ENCODE measurements at regions not wholly inside any gene's neighbourhood (a gene's known extent, or its start where the extent isn't known, plus 50 kb on each side); places are given as distances from the start of the nearest gene placed in this dataset.
"Not testable (repeated sequence)": the region's sequence is repeated elsewhere in the genome, so short reads cannot be mapped to it uniquely, and the experiment has no call there.

DNA sequence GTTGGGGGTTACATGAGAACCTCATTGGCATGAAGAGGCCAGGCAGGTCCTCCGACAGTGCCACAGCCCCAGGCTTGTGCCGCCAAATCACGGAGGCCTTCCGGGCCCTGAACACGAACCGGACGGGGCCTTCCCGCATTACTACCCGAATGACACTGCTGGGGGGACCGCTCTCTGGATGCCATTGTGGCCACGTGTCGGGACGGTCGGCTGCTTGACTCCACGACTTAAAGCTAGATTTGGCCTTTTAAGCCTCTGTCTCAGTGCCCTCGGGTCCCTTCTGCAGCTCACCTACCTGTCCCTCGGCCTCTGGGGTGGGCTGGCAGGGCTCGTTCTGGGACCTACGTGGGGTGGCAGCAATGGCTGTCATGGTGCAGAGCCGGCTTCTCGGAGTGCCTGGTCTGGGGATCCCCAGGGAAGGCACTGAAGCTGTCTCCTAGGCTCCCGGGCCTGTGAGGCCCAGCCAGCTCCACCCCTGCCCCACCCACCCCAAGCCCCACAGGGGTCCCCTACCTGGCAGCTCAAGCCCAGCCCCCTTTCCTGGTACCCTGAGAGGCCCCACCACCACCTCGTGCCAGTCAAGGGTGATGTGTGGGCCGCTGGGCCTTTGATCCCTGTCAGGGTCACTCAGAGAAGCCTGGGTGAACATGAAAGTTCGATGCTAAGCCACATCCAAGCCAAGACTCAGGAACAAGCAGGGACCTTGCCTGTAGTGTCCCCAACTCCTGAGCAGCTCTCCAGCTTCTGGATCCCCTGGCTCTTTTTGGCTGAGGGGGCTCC is 245.8 kb upstream of the SGCG start:
- intact Hi-C loops (cut with micrococcal nuclease): no loop called here
- ATAC-seq (no peak), DNase-seq (no peak)

- ATAC-seq (no peak), DNase-seq (no peak)
- intact Hi-C loops (cut with micrococcal nuclease): no loop called here
These were observed 244.6 kb upstream of the SGCG start for GRCh38 chr13:22936228-22936627.

- DNase-seq (no peak), ATAC-seq (no peak)
- intact Hi-C loops (cut with micrococcal nuclease): no loop called here
These were observed 243.5 kb upstream of the SGCG start for GRCh38 chr13:22937241-22937640.

DNA sequence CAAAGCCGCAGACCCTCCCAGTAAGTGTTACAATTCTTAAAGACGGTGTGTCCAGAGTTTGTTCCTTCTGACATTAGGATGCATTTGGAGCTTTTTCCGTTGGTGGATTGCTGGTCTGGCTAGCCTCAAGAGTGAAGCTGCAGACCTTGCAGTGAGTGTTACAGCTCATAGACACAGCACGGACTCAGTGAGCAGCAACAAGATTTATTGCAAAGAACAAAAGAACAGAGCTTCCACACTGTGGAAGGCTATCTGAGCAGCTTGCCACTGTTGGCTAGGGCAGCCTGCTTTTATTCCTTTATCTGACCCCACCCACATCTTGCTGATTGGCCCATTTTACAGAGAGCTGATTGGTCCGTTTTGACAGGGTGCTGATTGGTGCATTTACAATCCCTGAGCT is 242.8 kb upstream of the SGCG start:
- no peak for DNase-seq
- no peak for ATAC-seq
- intact Hi-C loops (cut with micrococcal nuclease): no loop called here

GRCh38 chr13:22938576-22938975 is 242.2 kb upstream of the SGCG start:
- DNase-seq (no peak), ATAC-seq (no peak)
- intact Hi-C loops (cut with micrococcal nuclease): no loop called here

DNA sequence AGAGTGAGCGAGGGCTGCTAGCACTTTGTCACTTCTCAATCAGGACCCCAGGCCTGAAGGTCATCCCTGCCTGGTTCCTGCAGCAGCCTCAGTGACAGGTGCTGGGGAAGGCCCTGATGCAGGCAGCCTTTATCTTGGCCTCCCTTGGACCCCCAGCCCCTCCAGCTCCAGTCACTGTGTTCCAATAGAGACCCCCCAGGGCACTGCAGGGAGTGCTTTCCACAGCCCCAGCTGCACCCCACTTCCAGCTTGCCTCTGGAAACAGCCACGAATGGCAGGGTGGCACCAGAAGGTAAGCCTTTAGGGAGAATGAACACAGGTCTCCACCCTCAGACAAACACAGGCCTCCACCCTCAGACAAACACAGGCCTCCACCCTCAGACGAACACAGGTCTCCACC is 241.6 kb upstream of the SGCG start:
- intact Hi-C loops (cut with micrococcal nuclease): no loop called here
- DNase-seq: no peak
- no peak for ATAC-seq

- ATAC-seq: no peak
- DNase-seq: no peak
- intact Hi-C loops (cut with micrococcal nuclease): no loop called here
These were observed 240.6 kb upstream of the SGCG start for GRCh38 chr13:22940090-22940710.

- intact Hi-C loops (cut with micrococcal nuclease): no loop called here
- DNase-seq (no peak), ATAC-seq (no peak)
These were observed 240.0 kb upstream of the SGCG start for GRCh38 chr13:22940736-22941135.

- ATAC-seq; intact Hi-C loops (cut with micrococcal nuclease); DNase-seq: not testable (repeated sequence)
These were observed 239.3 kb upstream of the SGCG start for GRCh38 chr13:22941495-22941894.

DNA sequence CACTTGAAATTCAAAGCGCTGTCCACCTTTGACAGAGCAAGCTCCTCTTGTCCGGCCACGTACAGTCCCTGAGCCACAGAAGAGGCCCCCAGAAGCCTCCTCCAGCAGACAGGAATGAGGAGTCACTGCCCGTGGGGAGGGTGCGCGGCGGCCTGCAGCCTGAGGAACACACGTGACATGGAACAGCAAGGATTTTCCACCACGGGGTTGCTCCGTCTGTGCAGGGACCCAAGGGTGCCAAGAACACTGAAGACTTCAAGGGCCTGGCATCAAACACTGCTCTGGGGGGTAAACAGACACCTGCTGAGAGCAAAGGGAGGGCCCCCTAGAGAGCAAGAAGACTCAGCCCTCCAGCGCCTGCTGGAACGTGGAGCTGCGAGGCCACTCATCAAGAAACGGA is 237.9 kb upstream of the SGCG start:
- DNase-seq; intact Hi-C loops (cut with micrococcal nuclease); ATAC-seq: not testable (repeated sequence)

- DNase-seq (no peak), ATAC-seq (no peak)
- intact Hi-C loops (cut with micrococcal nuclease): no loop called here
These were observed 236.4 kb upstream of the SGCG start for GRCh38 chr13:22944378-22944777.

- intact Hi-C loops (cut with micrococcal nuclease): no loop called here
- no peak for ATAC-seq
- no peak for DNase-seq
These were observed 235.2 kb upstream of the SGCG start for GRCh38 chr13:22945321-22946226.

- ATAC-seq (no peak), DNase-seq (no peak)
- intact Hi-C loops (cut with micrococcal nuclease): no loop called here
These were observed 232.4 kb upstream of the SGCG start for GRCh38 chr13:22948421-22948820.

GRCh38 chr13:22952018-22952417 is 228.8 kb upstream of the SGCG start:
- ATAC-seq; intact Hi-C loops (cut with micrococcal nuclease): not testable (repeated sequence)

DNA sequence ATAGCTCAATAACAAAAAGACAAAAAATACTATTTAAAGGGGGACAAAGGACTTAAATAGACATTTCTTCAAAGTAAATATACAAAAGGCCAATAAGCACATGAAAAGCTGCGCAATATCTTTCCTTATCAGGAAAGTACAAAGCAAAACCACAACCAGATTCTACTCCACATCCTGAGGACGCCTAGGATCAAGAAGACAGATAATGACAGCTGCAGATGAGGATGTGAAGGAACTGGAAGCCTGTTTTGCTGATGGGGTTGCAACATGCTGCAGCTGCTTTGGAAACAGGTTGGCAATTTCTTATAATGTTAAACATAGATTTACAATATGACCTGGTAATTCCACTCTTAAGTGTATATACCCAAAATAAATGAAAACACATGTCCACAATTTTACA is 225.6 kb upstream of the SGCG start:
- intact Hi-C loops (cut with micrococcal nuclease); ATAC-seq; DNase-seq: not testable (repeated sequence)

More at GRCh38 chr13:22952018-22952417, 228.8 kb upstream of the SGCG start:
- DNase-seq: not testable (repeated sequence)

DNA sequence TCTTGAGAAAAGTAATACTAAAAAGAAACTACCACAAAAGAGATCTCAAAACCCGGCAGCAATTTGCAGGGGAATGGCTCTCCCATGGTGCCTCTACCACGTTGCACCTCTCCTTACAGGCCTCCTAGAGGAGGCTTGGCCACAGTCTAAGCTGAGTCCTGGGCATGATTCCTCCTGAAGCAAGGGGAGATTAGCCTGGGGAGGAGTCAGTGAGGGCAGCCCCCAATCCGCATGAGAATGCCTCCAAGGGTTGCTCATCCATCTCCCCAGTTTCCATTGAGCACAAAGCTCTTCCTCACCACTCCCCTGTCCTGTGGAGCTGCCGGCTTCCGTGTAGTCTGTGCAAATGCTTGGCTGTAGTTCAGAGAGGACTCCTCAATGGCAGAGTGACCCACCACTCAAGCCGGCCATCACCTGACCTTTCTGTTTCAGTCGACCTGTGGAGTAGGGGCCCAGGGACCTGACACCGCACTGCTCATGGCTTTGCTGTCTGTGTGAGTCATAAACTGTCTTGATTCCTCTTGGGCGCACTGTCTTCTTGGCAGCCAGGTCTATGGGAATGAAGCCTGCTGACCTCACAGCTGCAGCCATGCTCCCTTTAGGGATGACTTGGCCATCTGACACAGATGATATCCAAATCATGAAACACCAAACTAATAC is 224.2 kb upstream of the SGCG start:
- DNase-seq; intact Hi-C loops (cut with micrococcal nuclease): not testable (repeated sequence)

GRCh38 chr13:22959859-22960258 is 220.9 kb upstream of the SGCG start:
- not testable (repeated sequence) for DNase-seq, ATAC-seq

More for the DNA sequence above, 224.2 kb upstream of the SGCG start:
- peak; percentile 87 for ATAC-seq

DNA sequence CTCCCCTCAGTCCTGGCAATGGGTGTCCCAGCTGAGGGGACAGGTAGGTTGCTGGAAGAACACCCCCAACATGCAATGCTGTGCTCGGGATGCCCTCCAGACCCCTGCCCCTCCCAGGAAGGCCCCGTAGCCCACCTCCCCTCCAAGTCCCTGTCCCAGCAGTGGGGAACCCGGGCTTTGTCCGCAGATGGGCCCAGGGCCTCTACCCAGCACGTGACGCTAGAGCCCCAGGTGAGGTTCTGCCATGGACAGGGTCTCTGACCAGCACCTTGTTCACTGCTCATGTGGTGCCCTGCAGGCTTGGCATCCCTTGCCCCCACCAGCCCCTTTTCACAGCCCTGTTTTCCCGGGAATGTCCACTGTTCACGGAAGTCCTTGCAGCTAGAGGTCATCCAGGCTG is 220.0 kb upstream of the SGCG start:
- ATAC-seq (no peak), DNase-seq (no peak)
- intact Hi-C loops (cut with micrococcal nuclease): no loop called here

More at GRCh38 chr13:22959859-22960258, 220.9 kb upstream of the SGCG start:
- intact Hi-C loops (cut with micrococcal nuclease): not testable (repeated sequence)

DNA sequence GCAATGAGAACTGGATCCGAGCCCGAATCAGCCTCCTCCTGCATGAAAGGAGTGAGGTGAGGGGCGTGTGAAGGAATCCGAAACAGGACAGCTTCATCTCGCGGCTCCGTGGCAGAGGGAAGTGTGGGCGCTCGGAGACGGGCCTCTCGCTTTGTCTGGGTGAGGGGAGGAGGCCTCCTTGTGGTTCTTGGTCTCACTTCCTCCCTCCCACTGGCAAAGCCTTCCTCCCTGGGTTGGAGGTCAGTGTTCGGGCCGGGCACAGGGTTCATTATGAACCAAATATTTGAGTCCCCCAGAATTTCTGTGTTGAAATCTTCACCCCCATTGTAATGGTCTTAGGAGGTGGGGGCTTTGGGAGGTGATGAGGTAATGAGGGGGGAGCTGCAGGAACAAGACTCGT is 219.4 kb upstream of the SGCG start:
- ATAC-seq; intact Hi-C loops (cut with micrococcal nuclease); DNase-seq: not testable (repeated sequence)

Data from left ventricle myocardium superior (tissue), 1 donor.